ENCODE measurements at regions not wholly inside any gene's neighbourhood (a gene's known extent, or its start where the extent isn't known, plus 50 kb on each side); places are given as distances from the start of the nearest gene placed in this dataset.
"Not testable (repeated sequence)": the region's sequence is repeated elsewhere in the genome, so short reads cannot be mapped to it uniquely, and the experiment has no call there.

DNA sequence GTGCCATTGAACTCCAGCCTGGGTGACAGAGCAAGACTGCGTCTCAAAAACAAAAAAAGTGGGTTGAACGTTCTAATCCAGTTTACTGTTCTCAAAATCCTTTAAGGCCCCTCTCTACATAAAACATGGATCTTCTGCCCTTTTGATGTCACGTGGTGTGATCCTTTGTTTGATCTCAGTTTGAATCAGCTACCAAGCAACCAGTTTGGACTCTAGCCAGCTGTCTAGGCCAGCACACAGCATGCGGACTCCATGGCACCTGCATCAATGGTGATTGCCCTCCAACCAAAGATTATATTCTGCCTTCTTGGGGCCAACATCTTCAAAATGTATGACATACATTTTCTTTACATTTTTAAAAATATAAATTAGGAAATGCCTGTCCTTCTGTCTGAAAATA lies 365.4 kb downstream of the NDFIP2 start:
- Histone ChIP-seq H4K20me1 (ENCODE audit: insufficient read depth) (no peaks in the 10 kb centered on the region), H3K9ac (ENCODE audit: low read length) (no peak overlapping the region), H3K9me3 (ENCODE audit: control insufficient read depth in 1 of 2, insufficient read depth in 1 of 2, low read depth in 1 of 2, low read length in 2 of 2) (no peaks in the 10 kb centered on the region), H3K27ac (ENCODE audit: low read depth, low read length) (no peak overlapping the region), H3K27me3 (ENCODE audit: insufficient read depth, low read length) (no peaks in the 10 kb centered on the region), H3K4me3 (replicated peaks in 1 of 2; ENCODE audit: low read depth in 1 of 2, low read length in 2 of 2) (no peak overlapping the region), H3K4me1 (ENCODE audit: control insufficient read depth in 1 of 2, insufficient read depth in 2 of 2, low read length in 2 of 2) (no peaks in the 10 kb centered on the region), H3K4me2 (ENCODE audit: low read length) (no peak overlapping the region), H3K79me2 (ENCODE audit: insufficient read depth, low read length) (no peaks in the 10 kb centered on the region), H2AFZ (ENCODE audit: low read depth, low read length, poor library complexity, severe bottlenecking) (no peak overlapping the region), H3K9me2 (ENCODE audit: insufficient read depth) (no peaks in the 10 kb centered on the region), H3K36me3 (ENCODE audit: control insufficient read depth in 1 of 2, insufficient read depth in 2 of 2, low read length in 2 of 2) (no peaks in the 10 kb centered on the region)
- no TSS peak for BruUV-seq (replicated peaks)
- POLR2A ChIA-PET: no interaction called here
- no peak for TF ChIP-seq CEBPB (IDR thresholded peaks at IDR 0.05; ENCODE audit: low read depth)
- no peak for TF ChIP-seq ZNF274 (IDR thresholded peaks at IDR 0.05; ENCODE audit: low read depth, low read length)
- no peak for TF ChIP-seq POLR2A (IDR thresholded peaks at IDR 0.05; ENCODE audit: borderline replicate concordance, extremely low read depth, insufficient read depth, insufficient read length)
- TF ChIP-seq TCF7L2 (IDR thresholded peaks at IDR 0.05; ENCODE audit: borderline replicate concordance, extremely low read depth, insufficient read depth, insufficient read length): peak; percentile 37
- no peak for TF ChIP-seq ELF1 (IDR thresholded peaks at IDR 0.05; ENCODE audit: borderline replicate concordance, low read depth)
- no peak for TF ChIP-seq EGR1 (IDR thresholded peaks at IDR 0.05; ENCODE audit: low read depth)
- intact Hi-C loops (cut with micrococcal nuclease): no loop called here
- ATAC-seq: no peak
- RAD21 ChIA-PET (ENCODE audit: low non-redundant PET in 1 of 2, low total read pairs in 2 of 2, uncharacterized antibody in 2 of 2, unreplicated experiment in 2 of 2): no interaction called here
- CTCF ChIA-PET: no interaction called here
- no peak for DNase-seq (ENCODE audit: low read depth, low spot score)

DNA sequence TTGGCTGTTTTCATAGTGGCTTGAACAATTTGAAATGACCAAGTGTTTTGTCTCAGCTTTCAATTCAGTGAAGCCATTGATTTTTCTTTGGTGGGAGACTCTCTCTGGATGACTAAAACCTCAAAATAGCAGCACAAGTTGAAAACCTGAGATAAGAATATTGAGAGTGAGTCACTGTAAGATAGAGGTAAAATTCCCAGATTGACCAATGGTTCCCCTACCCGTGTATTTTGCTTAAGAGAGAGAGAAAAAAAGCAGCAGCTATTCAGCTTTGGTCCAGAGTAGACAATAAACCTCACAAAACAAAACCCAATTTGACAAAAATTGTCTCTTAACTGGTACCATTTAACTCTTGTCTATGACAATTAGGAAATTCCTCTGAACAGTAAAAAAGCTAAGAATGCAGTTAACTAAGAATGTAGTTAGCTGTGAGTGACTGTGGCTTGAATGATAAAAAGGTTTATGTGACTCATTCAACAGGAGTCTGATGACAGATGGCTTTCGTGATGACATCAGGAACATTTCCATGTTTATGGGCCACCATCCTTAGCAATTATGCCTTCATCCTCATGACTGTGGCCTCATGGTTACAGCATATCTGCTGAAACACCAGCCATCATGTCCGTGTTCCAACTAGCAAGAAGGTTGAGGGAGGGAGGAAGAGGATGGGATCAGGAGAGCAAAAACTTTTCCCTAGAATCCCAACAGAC lies 356.9 kb downstream of the NDFIP2 start:
- H3K27ac ChIP-seq (ENCODE audit: low read depth, low read length): no peak overlapping the region
- no peaks in the 10 kb centered on the region for H3K27me3 ChIP-seq (ENCODE audit: insufficient read depth, low read length)
- no peaks in the 10 kb centered on the region for H3K36me3 ChIP-seq (ENCODE audit: control insufficient read depth in 1 of 2, insufficient read depth in 2 of 2, low read length in 2 of 2)
- TF ChIP-seq EGR1 (IDR thresholded peaks at IDR 0.05; ENCODE audit: low read depth) (no peak), CEBPB (IDR thresholded peaks at IDR 0.05; ENCODE audit: low read depth) (no peak), JUND (IDR thresholded peaks at IDR 0.05) (no peak), POLR2AphosphoS5 (IDR thresholded peaks at IDR 0.05; ENCODE audit: low read depth, low read length) (no peak), POLR2A (IDR thresholded peaks at IDR 0.05; ENCODE audit: borderline replicate concordance, extremely low read depth, insufficient read depth, insufficient read length) (no peak), RAD21 (IDR thresholded peaks at IDR 0.05; ENCODE audit: low read depth) (no peak)
- TF ChIP-seq, protein P1, sequence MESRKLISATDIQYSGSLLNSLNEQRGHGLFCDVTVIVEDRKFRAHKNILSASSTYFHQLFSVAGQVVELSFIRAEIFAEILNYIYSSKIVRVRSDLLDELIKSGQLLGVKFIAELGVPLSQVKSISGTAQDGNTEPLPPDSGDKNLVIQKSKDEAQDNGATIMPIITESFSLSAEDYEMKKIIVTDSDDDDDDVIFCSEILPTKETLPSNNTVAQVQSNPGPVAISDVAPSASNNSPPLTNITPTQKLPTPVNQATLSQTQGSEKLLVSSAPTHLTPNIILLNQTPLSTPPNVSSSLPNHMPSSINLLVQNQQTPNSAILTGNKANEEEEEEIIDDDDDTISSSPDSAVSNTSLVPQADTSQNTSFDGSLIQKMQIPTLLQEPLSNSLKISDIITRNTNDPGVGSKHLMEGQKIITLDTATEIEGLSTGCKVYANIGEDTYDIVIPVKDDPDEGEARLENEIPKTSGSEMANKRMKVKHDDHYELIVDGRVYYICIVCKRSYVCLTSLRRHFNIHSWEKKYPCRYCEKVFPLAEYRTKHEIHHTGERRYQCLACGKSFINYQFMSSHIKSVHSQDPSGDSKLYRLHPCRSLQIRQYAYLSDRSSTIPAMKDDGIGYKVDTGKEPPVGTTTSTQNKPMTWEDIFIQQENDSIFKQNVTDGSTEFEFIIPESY (IDR thresholded peaks at IDR 0.05; ENCODE audit: extremely low read depth, insufficient replicate concordance, low read length): no peak
- BruUV-seq (replicated peaks): no TSS peak
- RAD21 ChIA-PET (ENCODE audit: low non-redundant PET in 1 of 2, low total read pairs in 2 of 2, uncharacterized antibody in 2 of 2, unreplicated experiment in 2 of 2): no interaction called here
- POLR2A ChIA-PET: no interaction called here
- H3K4me1 ChIP-seq (ENCODE audit: control insufficient read depth in 1 of 2, insufficient read depth in 2 of 2, low read length in 2 of 2): no peaks in the 10 kb centered on the region
- H3K9me2 ChIP-seq (ENCODE audit: insufficient read depth): no peaks in the 10 kb centered on the region
- H3K9me3 ChIP-seq (ENCODE audit: control insufficient read depth in 1 of 2, insufficient read depth in 1 of 2, low read depth in 1 of 2, low read length in 2 of 2): no peaks in the 10 kb centered on the region
- intact Hi-C loops (cut with micrococcal nuclease): no loop called here
- no peaks in the 10 kb centered on the region for H4K20me1 ChIP-seq (ENCODE audit: insufficient read depth)
- no peaks in the 10 kb centered on the region for H3K79me2 ChIP-seq (ENCODE audit: insufficient read depth, low read length)
- H3K4me2 ChIP-seq (ENCODE audit: low read length): no peak overlapping the region
- no peak overlapping the region for H3K4me3 ChIP-seq (replicated peaks in 1 of 2; ENCODE audit: low read depth in 1 of 2, low read length in 2 of 2)
- CTCF ChIA-PET: no interaction called here
- no peak for ATAC-seq
- no peak overlapping the region for H2AFZ ChIP-seq (ENCODE audit: low read depth, low read length, poor library complexity, severe bottlenecking)
- no peak overlapping the region for H3K9ac ChIP-seq (ENCODE audit: low read length)
- no peak for DNase-seq (ENCODE audit: low read depth, low spot score)

DNA sequence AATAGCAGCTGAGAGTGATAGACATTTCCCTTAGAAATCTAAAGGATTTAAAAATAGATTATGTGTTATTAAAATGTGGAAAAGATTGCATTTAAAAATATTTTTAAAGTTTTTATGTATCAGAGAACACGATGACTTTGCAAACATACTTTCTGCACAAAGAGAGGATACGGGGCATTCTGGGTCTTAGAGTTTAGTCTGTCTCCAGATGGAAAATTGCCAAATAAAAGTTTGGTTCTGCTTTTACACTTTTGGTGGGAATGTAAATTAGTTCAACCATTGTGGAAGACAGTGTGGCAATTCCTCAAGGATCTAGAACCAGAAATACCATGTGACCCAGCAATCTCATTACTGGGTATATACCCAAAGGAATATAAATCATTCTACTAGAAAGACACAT lies 355.2 kb downstream of the NDFIP2 start:
- DNase-seq (ENCODE audit: low read depth, low spot score); H3K9me3 ChIP-seq (ENCODE audit: control insufficient read depth in 1 of 2, insufficient read depth in 1 of 2, low read depth in 1 of 2, low read length in 2 of 2); POLR2A ChIA-PET; BruUV-seq (replicated peaks); H3K9me2 ChIP-seq (ENCODE audit: insufficient read depth); H3K79me2 ChIP-seq (ENCODE audit: insufficient read depth, low read length); H3K36me3 ChIP-seq (ENCODE audit: control insufficient read depth in 1 of 2, insufficient read depth in 2 of 2, low read length in 2 of 2); ATAC-seq; CTCF ChIA-PET; H3K4me1 ChIP-seq (ENCODE audit: control insufficient read depth in 1 of 2, insufficient read depth in 2 of 2, low read length in 2 of 2); H2AFZ ChIP-seq (ENCODE audit: low read depth, low read length, poor library complexity, severe bottlenecking); H3K4me2 ChIP-seq (ENCODE audit: low read length); H3K4me3 ChIP-seq (replicated peaks in 1 of 2; ENCODE audit: low read depth in 1 of 2, low read length in 2 of 2); H4K20me1 ChIP-seq (ENCODE audit: insufficient read depth); H3K9ac ChIP-seq (ENCODE audit: low read length); RAD21 ChIA-PET (ENCODE audit: low non-redundant PET in 1 of 2, low total read pairs in 2 of 2, uncharacterized antibody in 2 of 2, unreplicated experiment in 2 of 2); H3K27me3 ChIP-seq (ENCODE audit: insufficient read depth, low read length); intact Hi-C loops (cut with micrococcal nuclease); H3K27ac ChIP-seq (ENCODE audit: low read depth, low read length): not testable (repeated sequence)
